HEK293 (cell line): ENCODE measurements at regions not wholly inside any gene's neighbourhood (a gene's known extent, or its start where the extent isn't known, plus 50 kb on each side); places are given as distances from the start of the nearest gene placed in this dataset.

ENCODE experiments used
- CTCF ChIA-PET: fragments of 350-600 bp; formaldehyde crosslinking; extraction: SDS; loops from one replicate; lab custom pipeline; 2021; ENCODE audit warnings: antibody characterized with exemption; lab: Yijun Ruan, JAX
- POLR2A ChIA-PET: fragments of 300-600 bp; formaldehyde crosslinking; extraction: SDS; loops from one replicate; lab custom pipeline; 2020; ENCODE audit warnings: antibody characterized with exemption, inconsistent platforms; lab: Yijun Ruan, JAX
- H3K27ac ChIP-seq: fragments of 200-500 bp; sonication (Bioruptor generic); 2 replicates; pipeline ENCODE4 v1.5.1; 2014; ENCODE audit warnings: low read depth, low read length, control low read depth, inconsistent platforms; ENCODE audit errors: extremely low read depth
- H3K36me3 ChIP-seq, 2 experiments: fragments of 200-500 bp in 1 of 2; sonication (Bioruptor generic) in 1 of 2; 1 replicate in 1 of 2; 2 replicates in 1 of 2; pipeline ENCODE4 v1.5.1; 2014 to 2017; ENCODE audit warnings: inconsistent platforms in 2 of 2, low read length in 2 of 2; ENCODE audit not compliant: control insufficient read depth in 2 of 2, insufficient read depth in 1 of 2
- H3K4me1 ChIP-seq: fragments of 200-500 bp; sonication (Bioruptor generic); 2 replicates; pipeline ENCODE4 v1.5.1; 2014; ENCODE audit warnings: mild to moderate bottlenecking, low read length, inconsistent platforms; ENCODE audit not compliant: control insufficient read depth, insufficient read depth
- H3K4me3 ChIP-seq: 2 replicates; pipeline ENCODE4 v1.5.1; 2011; ENCODE audit warnings: low read depth, mild to moderate bottlenecking, control low read depth, low read length, moderate library complexity
- H3K9me3 ChIP-seq: fragments of 200-500 bp; sonication (Bioruptor generic); 2 replicates; pipeline ENCODE4 v1.5.1; 2014; ENCODE audit warnings: low read depth, low read length, inconsistent platforms; ENCODE audit not compliant: control insufficient read depth, insufficient read depth
- BCL6B ChIP-seq: fragments of 450-650 bp; formaldehyde crosslinking; IDR thresholded peaks from 2 replicates; pipeline ENCODE4 v1.5.1; 2017; ENCODE audit warnings: missing biosample characterization, missing genetic modification characterization
- GLIS1 ChIP-seq: fragments of 450-650 bp; formaldehyde crosslinking; IDR thresholded peaks from 2 replicates; pipeline ENCODE4 v1.5.1; 2016; ENCODE audit warnings: missing biosample characterization, missing genetic modification characterization
- GLIS2 ChIP-seq: fragments of 450-650 bp; formaldehyde crosslinking; IDR thresholded peaks from 2 replicates; pipeline ENCODE4 v1.5.1; 2016; ENCODE audit warnings: missing biosample characterization, missing genetic modification characterization
- KLF10 ChIP-seq: fragments of 450-650 bp; IDR thresholded peaks from 2 replicates; pipeline ENCODE4 v1.5.1; 2018; ENCODE audit warnings: missing biosample characterization, mild to moderate bottlenecking, missing genetic modification characterization
- MEIS1 ChIP-seq: sonication (generic); formaldehyde crosslinking; IDR thresholded peaks from 2 replicates; pipeline ENCODE4 v1.8.1; 2022; ENCODE audit warnings: missing genetic modification reagents, mild to moderate bottlenecking, borderline replicate concordance
- SP3 ChIP-seq: fragments of 450-650 bp; formaldehyde crosslinking; IDR thresholded peaks from 2 replicates; pipeline ENCODE4 v1.5.1; 2016; ENCODE audit warnings: missing biosample characterization, missing genetic modification characterization
- ZBTB26 ChIP-seq: fragments of 450-650 bp; formaldehyde crosslinking; optimal IDR thresholded peaks from 2 replicates; pipeline ENCODE3; 2016; ENCODE audit warnings: missing biosample characterization, mild to moderate bottlenecking, missing genetic modification characterization
- ZBTB48 ChIP-seq: fragments of 450-650 bp; formaldehyde crosslinking; IDR thresholded peaks from 2 replicates; pipeline ENCODE4 v1.5.1; 2016; ENCODE audit warnings: missing biosample characterization, missing genetic modification characterization
- ZBTB8A ChIP-seq: fragments of 450-650 bp; formaldehyde crosslinking; IDR thresholded peaks from 2 replicates; pipeline ENCODE4 v1.5.1; 2016; ENCODE audit warnings: missing biosample characterization, missing genetic modification characterization
- ZFP37 ChIP-seq: fragments of 450-650 bp; formaldehyde crosslinking; IDR thresholded peaks from 2 replicates; pipeline ENCODE4 v1.5.1; 2016; ENCODE audit warnings: missing biosample characterization, missing genetic modification characterization
- ZNF155 ChIP-seq: fragments of 450-650 bp; formaldehyde crosslinking; IDR thresholded peaks from 2 replicates; pipeline ENCODE4 v1.5.1; 2016; ENCODE audit warnings: missing biosample characterization, missing genetic modification characterization
- ZNF16 ChIP-seq: fragments of 450-650 bp; formaldehyde crosslinking; IDR thresholded peaks from 2 replicates; pipeline ENCODE4 v1.5.1; 2016; ENCODE audit warnings: low read depth, missing biosample characterization, missing genetic modification characterization
- ZNF350 ChIP-seq: fragments of 450-650 bp; formaldehyde crosslinking; IDR thresholded peaks from 2 replicates; pipeline ENCODE4 v1.5.0; 2017; ENCODE audit warnings: missing biosample characterization, mild to moderate bottlenecking, missing genetic modification characterization
- ZNF501 ChIP-seq: fragments of 450-650 bp; formaldehyde crosslinking; IDR thresholded peaks from 2 replicates; pipeline ENCODE4 v1.5.1; 2016; ENCODE audit warnings: missing biosample characterization, missing genetic modification characterization
- ZNF544 ChIP-seq: fragments of 450-650 bp; formaldehyde crosslinking; IDR thresholded peaks from 2 replicates; pipeline ENCODE4 v1.5.0; 2017; ENCODE audit warnings: missing biosample characterization, missing genetic modification characterization
- ZNF585B ChIP-seq: fragments of 450-650 bp; formaldehyde crosslinking; IDR thresholded peaks from 2 replicates; pipeline ENCODE4 v1.5.1; 2016; ENCODE audit warnings: missing biosample characterization, missing genetic modification characterization
- ZNF621 ChIP-seq: fragments of 450-650 bp; formaldehyde crosslinking; IDR thresholded peaks from 2 replicates; pipeline ENCODE4 v1.5.1; 2017; ENCODE audit warnings: missing biosample characterization, missing genetic modification characterization
- ZNF664 ChIP-seq: fragments of 450-650 bp; formaldehyde crosslinking; IDR thresholded peaks from 2 replicates; pipeline ENCODE4 v1.5.1; 2016; ENCODE audit warnings: missing biosample characterization, missing genetic modification characterization
- ZNF768 ChIP-seq: fragments of 450-650 bp; formaldehyde crosslinking; IDR thresholded peaks from 2 replicates; pipeline ENCODE4 v1.5.1; 2018; ENCODE audit warnings: missing biosample characterization, mild to moderate bottlenecking, missing genetic modification characterization
- ZSCAN18 ChIP-seq: fragments of 450-650 bp; formaldehyde crosslinking; IDR thresholded peaks from 2 replicates; pipeline ENCODE4 v1.5.1; 2016; ENCODE audit warnings: missing biosample characterization, missing genetic modification characterization
- TF ChIP-seq, protein P1 (sequence below): fragments of 450-650 bp; formaldehyde crosslinking; IDR thresholded peaks from 2 replicates; pipeline ENCODE4 v1.5.1; 2016; ENCODE audit warnings: missing biosample characterization, missing genetic modification characterization

DNA sequence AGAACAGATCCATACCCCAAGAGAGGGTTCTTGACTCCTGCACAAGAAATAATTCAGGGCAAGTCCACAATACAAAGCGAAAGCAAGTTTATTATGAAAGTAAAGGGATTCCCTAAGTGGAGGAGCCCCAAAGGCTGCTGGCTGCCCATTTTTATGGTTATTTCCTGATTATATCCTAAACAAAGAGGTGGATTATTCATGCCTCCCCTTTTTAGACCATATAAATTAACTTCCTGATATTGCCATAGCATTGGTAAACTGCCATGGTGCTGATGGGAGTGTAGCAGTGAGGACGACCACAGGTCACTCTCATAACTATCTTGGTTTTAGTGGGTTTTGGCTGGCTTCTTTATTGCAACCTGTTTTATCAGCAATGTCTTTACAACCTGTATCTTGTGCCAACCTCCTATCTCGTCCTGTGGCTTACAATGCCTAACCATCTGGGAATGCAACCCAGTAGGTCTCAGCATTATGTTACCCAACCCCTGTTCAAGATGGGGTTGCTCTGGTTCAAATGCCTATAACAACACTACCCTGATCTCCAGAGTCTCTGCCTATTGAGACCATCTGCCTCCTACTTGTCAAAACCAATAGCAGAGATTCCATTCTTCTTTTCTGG lies 154.4 kb upstream of the GRAMD2B start:
- Histone ChIP-seq H3K9me3 (no peaks in the 10 kb centered on the region), H3K27ac (no peak overlapping the region), H3K4me3 (no peak overlapping the region), H3K4me1 (no peaks in the 10 kb centered on the region), H3K36me3 (no peaks in the 10 kb centered on the region)
- POLR2A ChIA-PET, result no interaction called here
- TF ChIP-seq GLIS1, result no peak
- no peak for TF ChIP-seq ZNF501 (tag by site-specific recombination)
- TF ChIP-seq ZNF544 (tag by site-specific recombination), result no peak
- TF ChIP-seq ZNF664 (tag by site-specific recombination), result no peak
- TF ChIP-seq SP3, result no peak
- no peak for TF ChIP-seq KLF10
- no peak for TF ChIP-seq ZNF350
- TF ChIP-seq ZBTB8A, result no peak
- no peak for TF ChIP-seq ZNF155 (tag by site-specific recombination)
- TF ChIP-seq, protein P1, sequence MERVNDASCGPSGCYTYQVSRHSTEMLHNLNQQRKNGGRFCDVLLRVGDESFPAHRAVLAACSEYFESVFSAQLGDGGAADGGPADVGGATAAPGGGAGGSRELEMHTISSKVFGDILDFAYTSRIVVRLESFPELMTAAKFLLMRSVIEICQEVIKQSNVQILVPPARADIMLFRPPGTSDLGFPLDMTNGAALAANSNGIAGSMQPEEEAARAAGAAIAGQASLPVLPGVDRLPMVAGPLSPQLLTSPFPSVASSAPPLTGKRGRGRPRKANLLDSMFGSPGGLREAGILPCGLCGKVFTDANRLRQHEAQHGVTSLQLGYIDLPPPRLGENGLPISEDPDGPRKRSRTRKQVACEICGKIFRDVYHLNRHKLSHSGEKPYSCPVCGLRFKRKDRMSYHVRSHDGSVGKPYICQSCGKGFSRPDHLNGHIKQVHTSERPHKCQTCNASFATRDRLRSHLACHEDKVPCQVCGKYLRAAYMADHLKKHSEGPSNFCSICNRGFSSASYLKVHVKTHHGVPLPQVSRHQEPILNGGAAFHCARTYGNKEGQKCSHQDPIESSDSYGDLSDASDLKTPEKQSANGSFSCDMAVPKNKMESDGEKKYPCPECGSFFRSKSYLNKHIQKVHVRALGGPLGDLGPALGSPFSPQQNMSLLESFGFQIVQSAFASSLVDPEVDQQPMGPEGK (tag by site-specific recombination), result no peak
- TF ChIP-seq BCL6B, result no peak
- no peak for TF ChIP-seq MEIS1 (CRISPR knock-in tag)
- no peak for TF ChIP-seq GLIS2
- no peak for TF ChIP-seq ZBTB26 (tag by site-specific recombination)
- TF ChIP-seq ZNF585B, result no peak
- TF ChIP-seq ZBTB48 (tag by site-specific recombination), result no peak
- no peak for TF ChIP-seq ZSCAN18
- CTCF ChIA-PET, result no interaction called here

GRCh38 chr5:126269511-126269910 lies 153.7 kb upstream of the GRAMD2B start:
- Histone ChIP-seq H3K4me3 (no peak overlapping the region), H3K27ac (no peak overlapping the region), H3K36me3 (no peaks in the 10 kb centered on the region), H3K9me3 (no peaks in the 10 kb centered on the region), H3K4me1 (no peaks in the 10 kb centered on the region)
- no peak for TF ChIP-seq ZFP37 (tag by site-specific recombination)
- TF ChIP-seq ZNF768 (tag by site-specific recombination), result no peak
- TF ChIP-seq ZNF621, result no peak
- no peak for TF ChIP-seq ZNF16
- ChIA-PET CTCF (no interaction called here), POLR2A (no interaction called here)
